GM12878 (cell line): ENCODE measurements at regions not wholly inside any gene's neighbourhood (a gene's known extent, or its start where the extent isn't known, plus 50 kb on each side); places are given as distances from the start of the nearest gene placed in this dataset.

Experiments
- BMI1 ChIP-seq: fragments of 450-650 bp; IDR thresholded peaks from 2 replicates; pipeline ENCODE4 v1.6.1; 2016; ENCODE audit warnings: mild to moderate bottlenecking, moderate library complexity, borderline replicate concordance
- CUX1 ChIP-seq: IDR thresholded peaks from 2 replicates; pipeline ENCODE4 v1.6.1; 2012; ENCODE audit warnings: improper control_type of control experiment, low read depth, low read length; ENCODE audit not compliant: insufficient replicate concordance
- FOS ChIP-seq: IDR thresholded peaks from 3 replicates; pipeline ENCODE4 v1.6.1; 2011; ENCODE audit warnings: borderline replicate concordance; ENCODE audit not compliant: insufficient read length; ENCODE audit errors: extremely low read depth
- HCFC1 ChIP-seq: fragments of 150-350 bp; IDR thresholded peaks from 2 replicates; pipeline ENCODE4 v1.6.1; 2014; ENCODE audit warnings: low read length
- HDAC6 ChIP-seq: fragments of 200-600 bp; sonication (generic); IDR thresholded peaks from one replicate; pipeline ENCODE4 v1.8.0; 2017; ENCODE audit warnings: antibody characterized with exemption; ENCODE audit not compliant: unreplicated experiment
- KAT2A ChIP-seq: conservative IDR thresholded peaks from 2 replicates; pipeline ENCODE4 v1.6.1; 2011; ENCODE audit warnings: low read depth, low read length; ENCODE audit not compliant: control insufficient read depth
- MYB ChIP-seq: fragments of 150-350 bp; IDR thresholded peaks from 2 replicates; pipeline ENCODE4 v1.6.1; 2014; ENCODE audit warnings: mild to moderate bottlenecking, low read depth, low read length, borderline replicate concordance
- NFYB ChIP-seq: IDR thresholded peaks from 2 replicates; pipeline ENCODE4 v1.6.1; 2011; ENCODE audit warnings: low read depth, mild to moderate bottlenecking, low read length, improper control_type of control experiment, moderate library complexity; ENCODE audit not compliant: insufficient read depth
- RAD21 ChIP-seq: IDR thresholded peaks from 2 replicates; pipeline ENCODE4 v1.6.1; 2011; ENCODE audit warnings: mild to moderate bottlenecking, low read depth, low read length, moderate library complexity; ENCODE audit not compliant: insufficient read depth
- RB1 ChIP-seq: fragments of 450-650 bp; formaldehyde crosslinking; IDR thresholded peaks from 2 replicates; pipeline ENCODE4 v1.6.1; 2017; ENCODE audit warnings: mild to moderate bottlenecking, borderline replicate concordance
- RUNX3 ChIP-seq: IDR thresholded peaks from 2 replicates; pipeline ENCODE4 v1.6.1; 2012; ENCODE audit warnings: low read length, inconsistent platforms
- SKIL ChIP-seq: fragments of 450-650 bp; IDR thresholded peaks from 2 replicates; pipeline ENCODE4 v1.6.1; 2017; ENCODE audit warnings: mild to moderate bottlenecking, low read depth, inconsistent platforms; ENCODE audit not compliant: poor library complexity, severe bottlenecking
- STAT1 ChIP-seq: fragments of 450-650 bp; conservative IDR thresholded peaks from 2 replicates; pipeline ENCODE4 v1.6.1; 2014; ENCODE audit warnings: antibody characterized with exemption, mild to moderate bottlenecking
- SUPT20H ChIP-seq: IDR thresholded peaks from 2 replicates; pipeline ENCODE4 v1.6.1; 2011; ENCODE audit warnings: low read depth, mild to moderate bottlenecking, low read length, moderate library complexity, borderline replicate concordance; ENCODE audit not compliant: control insufficient read depth
- TARDBP ChIP-seq: IDR thresholded peaks from 2 replicates; pipeline ENCODE4 v1.6.1; 2016; ENCODE audit warnings: borderline replicate concordance
- WRNIP1 ChIP-seq: IDR thresholded peaks from 2 replicates; pipeline ENCODE4 v1.6.1; 2011; ENCODE audit warnings: low read depth, low read length, improper control_type of control experiment, borderline replicate concordance
- ZZZ3 ChIP-seq: IDR thresholded peaks from 2 replicates; pipeline ENCODE4 v1.6.1; 2011; ENCODE audit warnings: low read depth; ENCODE audit not compliant: control insufficient read depth, insufficient read length
- TF ChIP-seq, protein P1 (sequence below): fragments of 450-650 bp; IDR thresholded peaks from 2 replicates; pipeline ENCODE4 v1.6.1; 2017; ENCODE audit warnings: low read depth, mild to moderate bottlenecking, moderate library complexity
- TF ChIP-seq, protein P2 (sequence below): IDR thresholded peaks from 2 replicates; pipeline ENCODE4 v1.6.1; 2012; ENCODE audit warnings: mild to moderate bottlenecking, low read depth, low read length

GRCh38 chr12:11497995-11498394 lies 102.6 kb upstream of the PRB2 start (continued):
- TF ChIP-seq, protein P1, sequence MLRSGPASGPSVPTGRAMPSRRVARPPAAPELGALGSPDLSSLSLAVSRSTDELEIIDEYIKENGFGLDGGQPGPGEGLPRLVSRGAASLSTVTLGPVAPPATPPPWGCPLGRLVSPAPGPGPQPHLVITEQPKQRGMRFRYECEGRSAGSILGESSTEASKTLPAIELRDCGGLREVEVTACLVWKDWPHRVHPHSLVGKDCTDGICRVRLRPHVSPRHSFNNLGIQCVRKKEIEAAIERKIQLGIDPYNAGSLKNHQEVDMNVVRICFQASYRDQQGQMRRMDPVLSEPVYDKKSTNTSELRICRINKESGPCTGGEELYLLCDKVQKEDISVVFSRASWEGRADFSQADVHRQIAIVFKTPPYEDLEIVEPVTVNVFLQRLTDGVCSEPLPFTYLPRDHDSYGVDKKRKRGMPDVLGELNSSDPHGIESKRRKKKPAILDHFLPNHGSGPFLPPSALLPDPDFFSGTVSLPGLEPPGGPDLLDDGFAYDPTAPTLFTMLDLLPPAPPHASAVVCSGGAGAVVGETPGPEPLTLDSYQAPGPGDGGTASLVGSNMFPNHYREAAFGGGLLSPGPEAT: peak; percentile 38; the same call in 1 of the 2 replicates
- peak; percentile 87 for TF ChIP-seq RUNX3
- no peak for TF ChIP-seq ZZZ3
- no peak for TF ChIP-seq NFYB
- no peak for TF ChIP-seq HDAC6
- no peak for TF ChIP-seq RAD21
- TF ChIP-seq RB1: no peak
- no peak for TF ChIP-seq CUX1
- no peak for TF ChIP-seq FOS
- TF ChIP-seq SUPT20H: no peak
- no peak for TF ChIP-seq TARDBP
- TF ChIP-seq HCFC1: no peak
- no peak for TF ChIP-seq STAT1
- no peak for TF ChIP-seq KAT2A
- TF ChIP-seq, protein P2, sequence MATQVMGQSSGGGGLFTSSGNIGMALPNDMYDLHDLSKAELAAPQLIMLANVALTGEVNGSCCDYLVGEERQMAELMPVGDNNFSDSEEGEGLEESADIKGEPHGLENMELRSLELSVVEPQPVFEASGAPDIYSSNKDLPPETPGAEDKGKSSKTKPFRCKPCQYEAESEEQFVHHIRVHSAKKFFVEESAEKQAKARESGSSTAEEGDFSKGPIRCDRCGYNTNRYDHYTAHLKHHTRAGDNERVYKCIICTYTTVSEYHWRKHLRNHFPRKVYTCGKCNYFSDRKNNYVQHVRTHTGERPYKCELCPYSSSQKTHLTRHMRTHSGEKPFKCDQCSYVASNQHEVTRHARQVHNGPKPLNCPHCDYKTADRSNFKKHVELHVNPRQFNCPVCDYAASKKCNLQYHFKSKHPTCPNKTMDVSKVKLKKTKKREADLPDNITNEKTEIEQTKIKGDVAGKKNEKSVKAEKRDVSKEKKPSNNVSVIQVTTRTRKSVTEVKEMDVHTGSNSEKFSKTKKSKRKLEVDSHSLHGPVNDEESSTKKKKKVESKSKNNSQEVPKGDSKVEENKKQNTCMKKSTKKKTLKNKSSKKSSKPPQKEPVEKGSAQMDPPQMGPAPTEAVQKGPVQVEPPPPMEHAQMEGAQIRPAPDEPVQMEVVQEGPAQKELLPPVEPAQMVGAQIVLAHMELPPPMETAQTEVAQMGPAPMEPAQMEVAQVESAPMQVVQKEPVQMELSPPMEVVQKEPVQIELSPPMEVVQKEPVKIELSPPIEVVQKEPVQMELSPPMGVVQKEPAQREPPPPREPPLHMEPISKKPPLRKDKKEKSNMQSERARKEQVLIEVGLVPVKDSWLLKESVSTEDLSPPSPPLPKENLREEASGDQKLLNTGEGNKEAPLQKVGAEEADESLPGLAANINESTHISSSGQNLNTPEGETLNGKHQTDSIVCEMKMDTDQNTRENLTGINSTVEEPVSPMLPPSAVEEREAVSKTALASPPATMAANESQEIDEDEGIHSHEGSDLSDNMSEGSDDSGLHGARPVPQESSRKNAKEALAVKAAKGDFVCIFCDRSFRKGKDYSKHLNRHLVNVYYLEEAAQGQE: no peak
- TF ChIP-seq SKIL: no peak
- TF ChIP-seq WRNIP1: no peak
- TF ChIP-seq BMI1: no peak
- TF ChIP-seq MYB: no peak
